H9 (cell line): ENCODE measurements at regions not wholly inside any gene's neighbourhood (a gene's known extent, or its start where the extent isn't known, plus 50 kb on each side); places are given as distances from the start of the nearest gene placed in this dataset.

Experiments used
- DNase-seq: peaks from one replicate; pipeline ENCODE4 v3.0.0-alpha.2; 2017
- H2AFZ ChIP-seq: one replicate; pipeline ENCODE4 v1.6.1; 2013; ENCODE audit warnings: mild to moderate bottlenecking, low read length, control low read depth, moderate library complexity
- H2AK5ac ChIP-seq: 2 replicates; pipeline ENCODE4 v1.6.1; 2013; ENCODE audit warnings: low read length, control low read depth, mixed read lengths; ENCODE audit not compliant: insufficient read length
- H2BK120ac ChIP-seq: one replicate; pipeline ENCODE4 v1.6.1; 2013; ENCODE audit warnings: low read depth, mild to moderate bottlenecking, low read length, control low read depth, inconsistent platforms; ENCODE audit not compliant: poor library complexity, severe bottlenecking
- H2BK12ac ChIP-seq: 2 replicates; pipeline ENCODE4 v1.6.1; 2013; ENCODE audit warnings: low read length, control low read depth, mixed read lengths, low read depth; ENCODE audit not compliant: insufficient read length
- H2BK15ac ChIP-seq: 2 replicates; pipeline ENCODE4 v1.6.1; 2013; ENCODE audit warnings: low read depth, low read length, control low read depth
- H2BK20ac ChIP-seq: one replicate; pipeline ENCODE4 v1.6.1; 2013; ENCODE audit warnings: low read depth, mild to moderate bottlenecking, low read length, control low read depth, inconsistent platforms; ENCODE audit not compliant: poor library complexity, severe bottlenecking
- H2BK5ac ChIP-seq: 2 replicates; pipeline ENCODE4 v1.6.1; 2013; ENCODE audit warnings: low read length, control low read depth, mixed read lengths; ENCODE audit not compliant: insufficient read length
- H3K14ac ChIP-seq: 2 replicates; pipeline ENCODE4 v1.6.1; 2013; ENCODE audit warnings: low read length, control low read depth; ENCODE audit not compliant: insufficient read depth
- H3K18ac ChIP-seq: 2 replicates; pipeline ENCODE4 v1.6.1; 2013; ENCODE audit warnings: low read depth, mild to moderate bottlenecking, mixed read lengths, low read length, control low read depth; ENCODE audit not compliant: insufficient read length
- H3K23ac ChIP-seq: 2 replicates; pipeline ENCODE4 v1.6.1; 2013; ENCODE audit warnings: low read length, control low read depth, mixed read lengths, low read depth; ENCODE audit not compliant: insufficient read length
- H3K23me2 ChIP-seq: 2 replicates; pipeline ENCODE4 v1.6.1; 2013; ENCODE audit warnings: low read depth, mild to moderate bottlenecking, mixed read lengths, low read length, control low read depth; ENCODE audit not compliant: insufficient read length, poor library complexity, severe bottlenecking
- H3K27ac ChIP-seq: 2 replicates; pipeline ENCODE4 v1.5.1; 2013; ENCODE audit warnings: low read length, control low read depth, mixed read lengths, low read depth; ENCODE audit not compliant: insufficient read length
- H3K27me3 ChIP-seq: 2 replicates; pipeline ENCODE4 v1.6.1; 2013; ENCODE audit warnings: low read length, control low read depth, inconsistent platforms; ENCODE audit not compliant: insufficient read depth
- H3K4ac ChIP-seq: 2 replicates; pipeline ENCODE4 v1.6.1; 2013; ENCODE audit warnings: low read depth, mild to moderate bottlenecking, control low read depth, inconsistent platforms, low read length, moderate library complexity
- H3K4me1 ChIP-seq: 2 replicates; pipeline ENCODE4 v1.6.1; 2013; ENCODE audit warnings: low read length, control low read depth, inconsistent platforms; ENCODE audit not compliant: insufficient read depth
- H3K4me2 ChIP-seq: 2 replicates; pipeline ENCODE4 v1.6.1; 2013; ENCODE audit warnings: low read length, control low read depth, mixed read lengths; ENCODE audit not compliant: insufficient read length, insufficient read depth
- H3K56ac ChIP-seq: 2 replicates; pipeline ENCODE4 v1.6.1; 2013; ENCODE audit warnings: low read depth, mild to moderate bottlenecking, mixed read lengths, low read length, control low read depth; ENCODE audit not compliant: insufficient read length
- H3K79me1 ChIP-seq: 2 replicates; pipeline ENCODE4 v1.6.1; 2013; ENCODE audit warnings: low read depth, mild to moderate bottlenecking, moderate library complexity, low read length, control low read depth, inconsistent platforms; ENCODE audit not compliant: insufficient read depth, poor library complexity, severe bottlenecking
- H3K79me2 ChIP-seq: 2 replicates; pipeline ENCODE4 v1.6.1; 2013; ENCODE audit warnings: low read length, control low read depth, inconsistent platforms; ENCODE audit not compliant: insufficient read depth
- H3K9ac ChIP-seq: 2 replicates; pipeline ENCODE4 v1.6.1; 2013; ENCODE audit warnings: low read length, control low read depth, mixed read lengths; ENCODE audit not compliant: insufficient read length; ENCODE audit errors: extremely low read depth
- H3K9me3 ChIP-seq: one replicate; pipeline ENCODE4 v1.6.1; 2013; ENCODE audit warnings: low read depth, low read length, inconsistent platforms; ENCODE audit not compliant: control insufficient read depth
- H3T11ph ChIP-seq: one replicate; pipeline ENCODE4 v1.6.1; 2013; ENCODE audit warnings: mild to moderate bottlenecking, low read length, control low read depth, inconsistent platforms
- H4K20me1 ChIP-seq: one replicate; pipeline ENCODE4 v1.6.1; 2013; ENCODE audit not compliant: control insufficient read depth, insufficient read length, insufficient read depth
- H4K5ac ChIP-seq: 2 replicates; pipeline ENCODE4 v1.6.1; 2013; ENCODE audit warnings: low read depth, mild to moderate bottlenecking, mixed read lengths, low read length, control low read depth; ENCODE audit not compliant: insufficient read length
- H4K8ac ChIP-seq: replicated peaks from 2 replicates; pipeline ENCODE4 v1.6.1; 2013; ENCODE audit warnings: low read length, control low read depth, mixed read lengths, low read depth; ENCODE audit not compliant: insufficient read length
- H4K91ac ChIP-seq: 2 replicates; pipeline ENCODE4 v1.6.1; 2013; ENCODE audit warnings: low read depth, mild to moderate bottlenecking, moderate library complexity, mixed read lengths, low read length, control low read depth; ENCODE audit not compliant: insufficient read length
- H3K27ac Mint-ChIP-seq, 3 experiments: 2 replicates in 2 of 3; 3 replicates in 1 of 3; pipeline ENCODE4 v1.8.0; 2020 to 2021; ENCODE audit warnings: mixed read lengths in 3 of 3, mild to moderate bottlenecking in 1 of 3, moderate library complexity in 1 of 3
- H3K27me3 Mint-ChIP-seq: 2 replicates; pipeline ENCODE4 v1.8.0; 2021; ENCODE audit warnings: low read depth, mild to moderate bottlenecking, moderate library complexity, mixed read lengths
- H3K36me3 Mint-ChIP-seq, 3 experiments: 2 replicates in 2 of 3; 3 replicates in 1 of 3; pipeline ENCODE4 v1.8.0; 2020 to 2021; ENCODE audit warnings: low read depth in 3 of 3, mixed read lengths in 3 of 3; ENCODE audit not compliant: insufficient read depth in 1 of 3
- H3K4me1 Mint-ChIP-seq, 2 experiments: 2 replicates each; pipeline ENCODE4 v1.8.0; 2020; ENCODE audit warnings: mixed read lengths in 2 of 2
- H3K4me3 Mint-ChIP-seq, 2 experiments: 2 replicates in 1 of 2; 3 replicates in 1 of 2; pipeline ENCODE4 v1.8.0; 2020 to 2021; ENCODE audit warnings: mild to moderate bottlenecking in 2 of 2, mixed read lengths in 2 of 2, moderate library complexity in 1 of 2
- H3K9me3 Mint-ChIP-seq, 2 experiments: 2 replicates in 1 of 2; 3 replicates in 1 of 2; pipeline ENCODE4 v1.8.0; 2020; ENCODE audit warnings: mild to moderate bottlenecking in 2 of 2, mixed read lengths in 2 of 2, moderate library complexity in 1 of 2
- WGBS: extraction: QIAGEN DNeasy Blood & Tissue Kit; methylation state at CpG from one replicate; pipeline ENCODE4 v1.1.7; 2013; ENCODE audit warnings: missing lambda C conversion rate, low lambda C conversion rate, mixed read lengths; ENCODE audit not compliant: insufficient read length; ENCODE audit errors: extremely low coverage; 5-methylcytosine and 5-hydroxymethylcytosine counted together
- TF ChIP-seq, protein P1 (sequence below): fragments of 200-600 bp; sonication (generic); conservative IDR thresholded peaks from 3 replicates; pipeline ENCODE4 v1.8.0; 2021; ENCODE audit warnings: antibody characterized with exemption, mild to moderate bottlenecking

GRCh38 chr13:104414771-104415170 lies 1348.6 kb upstream of the SLC10A2 start:
- Mint-ChIP-seq H3K36me3 (no peaks in the 10 kb centered on the region; a peak in 1 of 7 replicates), H3K4me1 (no peaks in the 10 kb centered on the region), H3K9me3 (no peaks in the 10 kb centered on the region), H3K27ac (no peak overlapping the region), H3K27me3 (no peaks in the 10 kb centered on the region), H3K4me3 (no peak overlapping the region)
- H3K27ac ChIP-seq: no peak overlapping the region
- H3K18ac ChIP-seq: no peak overlapping the region
- H2AK5ac ChIP-seq: no peak overlapping the region
- H3K4me1 ChIP-seq: no peaks in the 10 kb centered on the region
- H3T11ph ChIP-seq: no peak overlapping the region
- no peak overlapping the region for H3K14ac ChIP-seq
- H4K91ac ChIP-seq: no peak overlapping the region
- no peak overlapping the region for H4K5ac ChIP-seq
- no peak for DNase-seq
- H3K9ac ChIP-seq: no peak overlapping the region
- TF ChIP-seq, protein P1, sequence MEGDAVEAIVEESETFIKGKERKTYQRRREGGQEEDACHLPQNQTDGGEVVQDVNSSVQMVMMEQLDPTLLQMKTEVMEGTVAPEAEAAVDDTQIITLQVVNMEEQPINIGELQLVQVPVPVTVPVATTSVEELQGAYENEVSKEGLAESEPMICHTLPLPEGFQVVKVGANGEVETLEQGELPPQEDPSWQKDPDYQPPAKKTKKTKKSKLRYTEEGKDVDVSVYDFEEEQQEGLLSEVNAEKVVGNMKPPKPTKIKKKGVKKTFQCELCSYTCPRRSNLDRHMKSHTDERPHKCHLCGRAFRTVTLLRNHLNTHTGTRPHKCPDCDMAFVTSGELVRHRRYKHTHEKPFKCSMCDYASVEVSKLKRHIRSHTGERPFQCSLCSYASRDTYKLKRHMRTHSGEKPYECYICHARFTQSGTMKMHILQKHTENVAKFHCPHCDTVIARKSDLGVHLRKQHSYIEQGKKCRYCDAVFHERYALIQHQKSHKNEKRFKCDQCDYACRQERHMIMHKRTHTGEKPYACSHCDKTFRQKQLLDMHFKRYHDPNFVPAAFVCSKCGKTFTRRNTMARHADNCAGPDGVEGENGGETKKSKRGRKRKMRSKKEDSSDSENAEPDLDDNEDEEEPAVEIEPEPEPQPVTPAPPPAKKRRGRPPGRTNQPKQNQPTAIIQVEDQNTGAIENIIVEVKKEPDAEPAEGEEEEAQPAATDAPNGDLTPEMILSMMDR: no peak
- H3K23ac ChIP-seq: no peak overlapping the region
- H3K27me3 ChIP-seq: no peaks in the 10 kb centered on the region
- no peaks in the 10 kb centered on the region for H3K79me2 ChIP-seq
- H4K8ac ChIP-seq: no peak overlapping the region
- no peak overlapping the region for H2BK12ac ChIP-seq
- H3K9me3 ChIP-seq: no peaks in the 10 kb centered on the region
- no peak overlapping the region for H2BK120ac ChIP-seq
- H3K4ac ChIP-seq: no peak overlapping the region
- H3K56ac ChIP-seq: no peak overlapping the region
- no peak overlapping the region for H3K4me2 ChIP-seq
- no peak overlapping the region for H2BK20ac ChIP-seq
- H3K79me1 ChIP-seq: no peaks in the 10 kb centered on the region
- H2BK15ac ChIP-seq: no peak overlapping the region
- no CpG with 5 or more reads among the region's 4 CpGs for WGBS
- H3K23me2 ChIP-seq: no peaks in the 10 kb centered on the region
- no peaks in the 10 kb centered on the region for H4K20me1 ChIP-seq
- H2AFZ ChIP-seq: no peak overlapping the region
- H2BK5ac ChIP-seq: no peak overlapping the region
